Breast epithelium (tissue), 4 donors: ENCODE measurements at regions not wholly inside any gene's neighbourhood (a gene's known extent, or its start where the extent isn't known, plus 50 kb on each side); places are given as distances from the start of the nearest gene placed in this dataset.

Source experiments
- DNase-seq, 2 donors: peaks; one replicate each; pipeline ENCODE4 v3.0.0-alpha.2; 2019; ENCODE audit warnings: low spot score in 2 of 2
- H3K27ac ChIP-seq, 2 donors: fragments of 200-600 bp; sonication (generic) in 1 of 2; one replicate each; pipeline ENCODE4 v1.5.1; 2016 to 2019; ENCODE audit warnings: mild to moderate bottlenecking in 1 of 2
- H3K27me3 ChIP-seq, 2 donors: fragments of 200-600 bp; sonication (generic) in 1 of 2; one replicate each; pipeline versions ENCODE4 v1.5.1 to v1.6.0; 2017 to 2019; ENCODE audit warnings: control low read depth in 1 of 2, mild to moderate bottlenecking in 1 of 2
- H3K36me3 ChIP-seq: fragments of 200-600 bp; one replicate; pipeline ENCODE4 v1.5.1; 2019
- H3K4me1 ChIP-seq, 2 donors: fragments of 200-600 bp; sonication (generic); one replicate each; pipeline ENCODE4 v1.5.1; 2016 to 2019; ENCODE audit warnings: control low read depth in 1 of 2
- H3K4me3 ChIP-seq, 3 donors: fragments of 200-600 bp; sonication (generic); 1 replicate in 2 of 3; 2 replicates in 1 of 3; pipeline ENCODE4 v1.5.1; 2016 to 2019; ENCODE audit warnings: mild to moderate bottlenecking in 3 of 3, moderate library complexity in 2 of 3
- H3K9me3 ChIP-seq, 2 donors: fragments of 200-600 bp; sonication (generic) in 1 of 2; one replicate each; pipeline ENCODE4 v1.5.1; 2016 to 2019; ENCODE audit warnings: control low read depth in 1 of 2
- POLR2A ChIP-seq: fragments of 450-650 bp; IDR thresholded peaks from one replicate; pipeline ENCODE4 v1.6.1; 2016; ENCODE audit warnings: antibody characterized with exemption, mild to moderate bottlenecking, moderate library complexity
- POLR2AphosphoS5 ChIP-seq, 3 donors: sonication (generic); formaldehyde crosslinking; IDR thresholded peaks; one replicate each; pipeline ENCODE4 v1.6.1; 2017; ENCODE audit warnings: antibody characterized with exemption in 3 of 3
- intact Hi-C: fragments of 100-400 bp; cut with DNase I; formaldehyde crosslinking; loops from one replicate; pipeline ENCODE4 v1.15.1; 2023; ENCODE audit warnings: low total_unique reads
- TF ChIP-seq, protein P1 (sequence below), 3 donors: fragments of 450-650 bp; IDR thresholded peaks; one replicate each; pipeline ENCODE4 v1.5.1; 2016 to 2017; ENCODE audit warnings: antibody characterized with exemption in 3 of 3, mild to moderate bottlenecking in 3 of 3, moderate library complexity in 3 of 3

DNA sequence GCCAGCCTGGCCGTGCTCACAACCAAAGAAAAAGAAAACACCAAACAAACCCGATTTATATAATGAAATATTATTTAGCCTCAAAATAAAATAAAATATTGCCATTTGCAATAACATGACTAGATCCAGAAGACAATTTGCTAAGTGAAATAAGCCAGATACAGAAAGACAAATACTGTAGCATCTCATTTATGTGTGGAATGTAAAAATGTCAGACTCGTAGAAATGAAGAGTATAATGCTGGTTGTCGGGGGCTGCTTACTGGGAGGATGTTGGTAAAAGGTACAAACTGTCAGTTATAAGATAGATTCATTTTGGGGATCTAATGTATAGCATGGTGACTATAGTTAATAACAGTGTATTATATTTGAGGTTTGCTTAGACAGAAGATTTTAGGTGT, 269.7 kb downstream of the THBS2 start:
- intact Hi-C loops: loop anchor here (2.0 kb wide), 1 partner anchor 47 kb away; no protein-coding TSS in a partner anchor
- TF ChIP-seq, protein P1, sequence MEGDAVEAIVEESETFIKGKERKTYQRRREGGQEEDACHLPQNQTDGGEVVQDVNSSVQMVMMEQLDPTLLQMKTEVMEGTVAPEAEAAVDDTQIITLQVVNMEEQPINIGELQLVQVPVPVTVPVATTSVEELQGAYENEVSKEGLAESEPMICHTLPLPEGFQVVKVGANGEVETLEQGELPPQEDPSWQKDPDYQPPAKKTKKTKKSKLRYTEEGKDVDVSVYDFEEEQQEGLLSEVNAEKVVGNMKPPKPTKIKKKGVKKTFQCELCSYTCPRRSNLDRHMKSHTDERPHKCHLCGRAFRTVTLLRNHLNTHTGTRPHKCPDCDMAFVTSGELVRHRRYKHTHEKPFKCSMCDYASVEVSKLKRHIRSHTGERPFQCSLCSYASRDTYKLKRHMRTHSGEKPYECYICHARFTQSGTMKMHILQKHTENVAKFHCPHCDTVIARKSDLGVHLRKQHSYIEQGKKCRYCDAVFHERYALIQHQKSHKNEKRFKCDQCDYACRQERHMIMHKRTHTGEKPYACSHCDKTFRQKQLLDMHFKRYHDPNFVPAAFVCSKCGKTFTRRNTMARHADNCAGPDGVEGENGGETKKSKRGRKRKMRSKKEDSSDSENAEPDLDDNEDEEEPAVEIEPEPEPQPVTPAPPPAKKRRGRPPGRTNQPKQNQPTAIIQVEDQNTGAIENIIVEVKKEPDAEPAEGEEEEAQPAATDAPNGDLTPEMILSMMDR (IDR thresholded peaks at IDR 0.05): no peak
- TF ChIP-seq POLR2AphosphoS5 (IDR thresholded peaks at IDR 0.05) (no peak), POLR2A (no peak)

GRCh38 chr6:168981187-168981586, 272.5 kb downstream of the THBS2 start:
- Histone ChIP-seq H3K9me3 (peaks cover 7 to 13% of the 10 kb centered on the region in 2 donors), H3K4me3 (no peak overlapping the region), H3K27ac (no peak overlapping the region), H3K36me3 (no peaks in the 10 kb centered on the region), H3K27me3 (no peaks in the 10 kb centered on the region), H3K4me1 (no peaks in the 10 kb centered on the region)
- DNase-seq: no peak
- intact Hi-C loops: no loop called here
- TF ChIP-seq, protein P1 (IDR thresholded peaks at IDR 0.05): no peak
- TF ChIP-seq POLR2AphosphoS5 (IDR thresholded peaks at IDR 0.05) (no peak), POLR2A (no peak)

More for the DNA sequence above, 269.7 kb downstream of the THBS2 start:
- Histone ChIP-seq H3K36me3 (no peaks in the 10 kb centered on the region), H3K4me1 (no peaks in the 10 kb centered on the region), H3K27ac (no peak overlapping the region), H3K9me3 (peaks cover 7 to 13% of the 10 kb centered on the region in 2 donors), H3K27me3 (no peaks in the 10 kb centered on the region), H3K4me3 (no peak overlapping the region)
- DNase-seq: no peak

DNA sequence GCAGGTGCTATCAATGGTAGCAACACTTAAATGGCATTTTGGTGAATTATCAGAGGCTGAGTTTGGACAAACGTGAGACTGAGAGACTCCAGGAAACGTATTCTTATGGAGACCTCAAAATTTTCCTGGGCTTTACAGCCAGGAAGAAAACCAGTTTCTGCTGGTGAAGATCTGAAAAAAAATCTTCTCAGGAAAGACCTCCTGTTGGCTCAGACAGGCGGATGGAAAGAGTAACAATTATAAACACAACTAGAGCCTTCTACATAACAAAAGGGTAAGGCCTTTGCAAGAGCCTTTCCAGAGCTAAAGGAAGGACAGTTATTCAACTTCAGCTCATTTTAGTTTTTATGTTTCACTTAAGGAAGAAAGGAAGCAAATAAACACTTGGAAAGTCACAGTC, 274.4 kb downstream of the THBS2 start:
- intact Hi-C loops: no loop called here
- no peak overlapping the region for H3K4me3 ChIP-seq
- DNase-seq: no peak
- H3K36me3 ChIP-seq: no peaks in the 10 kb centered on the region
- H3K27me3 ChIP-seq: no peaks in the 10 kb centered on the region
- H3K4me1 ChIP-seq: no peaks in the 10 kb centered on the region
- peaks cover 7 to 13% of the 10 kb centered on the region in 2 donors for H3K9me3 ChIP-seq
- H3K27ac ChIP-seq: no peak overlapping the region
- TF ChIP-seq, protein P1 (IDR thresholded peaks at IDR 0.05): no peak
- no peak for TF ChIP-seq POLR2AphosphoS5 (IDR thresholded peaks at IDR 0.05)
- TF ChIP-seq POLR2A: no peak

DNA sequence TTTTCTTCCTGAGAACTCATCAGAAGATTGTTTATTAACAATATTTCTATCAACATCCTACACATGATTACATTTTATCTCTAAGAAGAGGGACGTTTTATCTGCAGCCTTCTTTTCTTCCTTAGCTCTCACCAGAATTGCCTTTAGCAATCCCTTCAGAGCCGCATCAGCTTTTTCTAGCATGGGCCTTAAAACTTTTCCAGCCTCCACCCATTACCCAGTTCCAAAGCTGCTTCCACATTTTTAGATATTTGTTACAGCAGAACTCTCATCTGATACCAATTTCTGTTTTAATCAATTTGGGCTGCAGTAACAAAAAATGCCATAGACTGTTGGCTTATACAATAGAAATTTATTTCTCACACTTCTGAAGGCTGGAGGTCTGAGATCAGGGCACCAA, 281.5 kb downstream of the THBS2 start:
- Histone ChIP-seq H3K36me3 (no peaks in the 10 kb centered on the region), H3K27me3 (no peaks in the 10 kb centered on the region), H3K4me1 (no peaks in the 10 kb centered on the region), H3K27ac (no peak overlapping the region), H3K9me3 (no peaks in the 10 kb centered on the region), H3K4me3 (no peak overlapping the region)
- intact Hi-C loops: no loop called here
- TF ChIP-seq POLR2AphosphoS5 (IDR thresholded peaks at IDR 0.05) (no peak), POLR2A (no peak)
- TF ChIP-seq, protein P1 (IDR thresholded peaks at IDR 0.05): no peak
- no peak for DNase-seq

DNA sequence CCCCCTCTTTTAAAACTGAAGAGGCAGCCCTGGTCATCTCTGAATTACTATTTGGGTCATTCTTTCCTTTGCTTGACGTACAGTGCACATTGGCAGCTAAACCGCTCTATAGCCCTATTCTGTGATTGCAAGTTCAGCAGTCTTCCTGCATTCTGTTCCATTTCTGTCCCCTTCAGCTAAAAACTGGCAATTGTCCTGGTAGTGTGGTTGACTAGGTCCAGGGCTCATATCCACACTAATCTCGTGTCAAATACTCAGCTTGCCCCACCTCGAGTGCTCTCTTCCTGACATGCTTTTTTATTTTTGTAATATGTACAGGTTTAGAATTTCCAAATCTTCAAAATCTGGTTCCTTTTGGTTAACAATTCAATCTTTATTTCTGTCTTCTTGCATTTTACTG, 282.1 kb downstream of the THBS2 start:
- TF ChIP-seq POLR2A (no peak), POLR2AphosphoS5 (IDR thresholded peaks at IDR 0.05) (no peak)
- TF ChIP-seq, protein P1 (IDR thresholded peaks at IDR 0.05): no peak
- no peaks in the 10 kb centered on the region for H3K36me3 ChIP-seq
- H3K27ac ChIP-seq: peak overlapping the region in 1 of 2 donors; percentile 10
- intact Hi-C loops: no loop called here
- no peaks in the 10 kb centered on the region for H3K27me3 ChIP-seq
- H3K4me3 ChIP-seq: no peak overlapping the region
- no peaks in the 10 kb centered on the region for H3K4me1 ChIP-seq
- DNase-seq: no peak
- no peaks in the 10 kb centered on the region for H3K9me3 ChIP-seq
